GM21360 (cell line): ENCODE measurements at regions not wholly inside any gene's neighbourhood (a gene's known extent, or its start where the extent isn't known, plus 50 kb on each side); places are given as distances from the start of the nearest gene placed in this dataset.
"Not testable (repeated sequence)": the region's sequence is repeated elsewhere in the genome, so short reads cannot be mapped to it uniquely, and the experiment has no call there.

ENCODE experiments used
- ATAC-seq: cut with Tn5 transposase; IDR thresholded peaks from one replicate; pipeline ENCODE4 v1.9.1; 2021; ENCODE audit warnings: mild to moderate bottlenecking, moderate library complexity; ENCODE audit not compliant: unreplicated experiment

GRCh38 chr12:43193096-43193495 is 358.9 kb downstream of the ADAMTS20 start:
- not testable (repeated sequence) for ATAC-seq

- not testable (repeated sequence) for ATAC-seq
These were observed 359.6 kb downstream of the ADAMTS20 start for GRCh38 chr12:43192442-43192841.

- ATAC-seq: no peak
These were observed 371.8 kb downstream of the ADAMTS20 start for GRCh38 chr12:43180242-43180641.

GRCh38 chr12:43179486-43179885 is 372.5 kb downstream of the ADAMTS20 start:
- no peak for ATAC-seq

GRCh38 chr12:43177276-43177675 is 374.7 kb downstream of the ADAMTS20 start:
- no peak for ATAC-seq

GRCh38 chr12:43169115-43169681 is 382.8 kb downstream of the ADAMTS20 start:
- ATAC-seq: no peak

- ATAC-seq: no peak
These were observed 384.3 kb downstream of the ADAMTS20 start for GRCh38 chr12:43167691-43168090.

- ATAC-seq: no peak
These were observed 386.7 kb downstream of the ADAMTS20 start for GRCh38 chr12:43165351-43165750.

GRCh38 chr12:43162138-43162537 is 389.9 kb downstream of the ADAMTS20 start:
- ATAC-seq: no peak

GRCh38 chr12:43159506-43159905 is 392.5 kb downstream of the ADAMTS20 start:
- ATAC-seq: no peak

- ATAC-seq: no peak
These were observed 393.9 kb downstream of the ADAMTS20 start for GRCh38 chr12:43158126-43158525.

GRCh38 chr12:43155376-43155775 is 396.6 kb downstream of the ADAMTS20 start:
- ATAC-seq: no peak

GRCh38 chr12:43154498-43155045 is 397.4 kb downstream of the ADAMTS20 start:
- no peak for ATAC-seq

- ATAC-seq: no peak
These were observed 400.5 kb downstream of the ADAMTS20 start for GRCh38 chr12:43151441-43151981.

- ATAC-seq: no peak
These were observed 403.3 kb downstream of the ADAMTS20 start for GRCh38 chr12:43148691-43149090.

GRCh38 chr12:43147878-43148277 is 404.1 kb downstream of the ADAMTS20 start:
- no peak for ATAC-seq

- ATAC-seq: no peak
These were observed 406.5 kb downstream of the ADAMTS20 start for GRCh38 chr12:43145481-43145880.

- ATAC-seq: peak; percentile 60
These were observed 408.7 kb downstream of the ADAMTS20 start for GRCh38 chr12:43143278-43143677.

GRCh38 chr12:43132291-43132690 is 419.7 kb downstream of the ADAMTS20 start:
- no peak for ATAC-seq

GRCh38 chr12:43131301-43131700 is 420.7 kb downstream of the ADAMTS20 start:
- no peak for ATAC-seq

- no peak for ATAC-seq
These were observed 424.0 kb downstream of the ADAMTS20 start for GRCh38 chr12:43127886-43128549.
